Activated T-cell treated with anti-CD3 and anti-CD28 coated beads for 1 hour (primary cell): ENCODE measurements at regions not wholly inside any gene's neighbourhood (a gene's known extent, or its start where the extent isn't known, plus 50 kb on each side); places are given as distances from the start of the nearest gene placed in this dataset.
"Not testable (repeated sequence)": the region's sequence is repeated elsewhere in the genome, so short reads cannot be mapped to it uniquely, and the experiment has no call there.

Experiments
- DNase-seq: peaks from one replicate; pipeline ENCODE4 v3.0.0-alpha.2; 2020; ENCODE audit warnings: low read depth

DNA sequence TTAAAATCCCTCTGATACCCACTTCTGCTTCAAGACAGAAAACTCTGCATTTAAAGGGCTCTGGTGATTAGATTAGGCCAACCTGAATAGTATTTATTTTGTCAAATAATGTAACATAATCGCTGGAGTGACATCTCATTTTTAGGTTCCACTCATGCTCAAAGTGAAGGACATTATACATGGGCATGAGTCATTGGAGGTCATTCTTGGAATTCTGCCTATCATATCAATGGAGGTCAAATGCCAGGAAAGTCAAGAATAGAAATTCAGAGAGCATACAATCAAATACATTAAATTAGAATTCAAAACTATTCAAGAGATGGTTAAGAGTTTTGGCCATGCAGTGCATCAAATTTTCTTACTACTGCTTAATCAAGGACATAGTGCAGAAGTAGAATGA is 50.8 kb upstream of the PRSS1 start:
- no peak for DNase-seq

DNA sequence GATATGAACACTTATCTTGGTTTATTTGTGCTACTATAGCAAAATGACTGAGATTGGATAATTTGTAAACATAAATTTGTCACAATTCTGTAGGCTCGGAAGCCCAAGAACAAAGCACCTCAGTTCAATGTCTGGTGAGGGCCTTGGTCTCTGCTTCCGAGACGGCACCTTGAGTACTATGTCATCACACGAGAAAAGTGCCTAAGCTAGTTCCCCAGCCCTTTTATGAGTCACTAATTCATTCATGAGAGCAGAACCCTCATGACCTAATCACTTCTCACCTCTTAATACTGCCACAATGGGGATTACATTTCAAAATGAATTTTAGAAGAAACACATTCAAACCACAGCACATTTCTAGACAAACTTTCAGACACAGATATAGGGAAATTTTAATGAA is 52.0 kb upstream of the PRSS1 start:
- no peak for DNase-seq

DNA sequence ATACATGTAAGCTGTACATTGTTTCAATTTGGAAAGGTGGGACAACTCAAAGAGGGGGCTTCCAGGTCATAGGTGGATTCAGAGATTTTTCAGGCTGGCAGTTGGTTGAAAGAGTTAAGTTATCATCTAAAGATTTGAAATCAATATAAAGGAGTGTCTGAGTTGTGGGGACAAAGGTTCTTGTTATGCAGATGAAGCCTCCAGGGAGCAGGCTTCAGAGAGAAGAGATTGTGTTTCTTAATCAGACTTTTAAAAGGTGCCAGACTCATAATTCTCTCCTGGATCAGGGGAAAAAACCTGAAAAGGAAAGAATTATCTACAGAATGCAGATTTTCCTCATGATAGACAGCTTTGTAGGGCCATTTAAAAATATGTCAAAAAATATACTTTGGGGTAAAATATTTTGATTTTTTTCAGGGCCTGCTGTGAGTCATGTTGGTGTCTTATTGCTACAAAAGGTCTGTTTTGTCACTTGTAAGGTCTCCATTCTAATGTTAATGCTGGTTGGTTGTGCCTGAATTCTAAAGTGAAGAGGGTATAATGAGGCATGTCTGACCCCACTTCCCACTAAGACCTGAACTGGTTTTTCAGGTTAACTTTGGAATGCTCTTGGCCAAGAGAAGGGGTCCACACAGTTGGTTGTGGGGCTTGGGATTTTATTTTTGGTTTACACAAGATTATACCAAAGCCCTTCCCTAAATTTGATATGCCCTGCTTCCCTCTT is 52.7 kb upstream of the PRSS1 start:
- DNase-seq: no peak

GRCh38 chr7:142693911-142694310 is 55.4 kb upstream of the PRSS1 start:
- DNase-seq: no peak

DNA sequence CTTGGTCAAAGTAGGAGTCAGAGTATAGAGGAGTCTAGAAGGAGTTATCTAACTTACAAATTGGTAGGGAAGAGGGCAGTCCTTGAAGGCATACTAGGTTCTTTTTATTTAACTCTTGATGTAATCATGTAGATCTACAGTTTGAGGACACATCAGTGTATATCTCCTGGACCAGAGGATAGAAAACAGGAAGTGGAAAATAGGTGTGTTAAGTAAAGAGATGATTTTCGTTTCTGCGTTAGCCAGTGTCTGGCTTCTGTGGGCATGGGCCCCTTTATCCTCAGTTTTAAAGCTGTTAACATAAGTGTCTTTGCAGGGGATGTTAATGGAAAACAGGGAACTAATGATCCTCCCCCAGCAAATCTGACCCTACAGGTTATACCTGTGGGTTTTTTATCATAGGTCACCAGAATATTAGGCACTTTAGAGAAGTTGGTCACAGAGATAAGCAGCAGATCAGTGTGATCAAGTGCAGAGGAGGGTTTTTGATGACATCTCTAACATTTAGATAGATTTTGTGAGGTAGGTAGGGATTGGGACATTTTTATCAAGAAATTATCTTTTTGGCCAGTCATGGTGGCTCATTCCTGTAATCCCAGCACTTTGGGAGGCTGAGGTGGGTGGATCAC is 58.6 kb upstream of the PRSS1 start:
- no peak for DNase-seq

- DNase-seq: no peak
These were observed 59.7 kb upstream of the PRSS1 start for GRCh38 chr7:142689439-142690120.

- DNase-seq: no peak
These were observed 63.3 kb upstream of the PRSS1 start for GRCh38 chr7:142685877-142686508.

GRCh38 chr7:142681314-142682092 is 67.8 kb upstream of the PRSS1 start:
- DNase-seq: no peak

DNA sequence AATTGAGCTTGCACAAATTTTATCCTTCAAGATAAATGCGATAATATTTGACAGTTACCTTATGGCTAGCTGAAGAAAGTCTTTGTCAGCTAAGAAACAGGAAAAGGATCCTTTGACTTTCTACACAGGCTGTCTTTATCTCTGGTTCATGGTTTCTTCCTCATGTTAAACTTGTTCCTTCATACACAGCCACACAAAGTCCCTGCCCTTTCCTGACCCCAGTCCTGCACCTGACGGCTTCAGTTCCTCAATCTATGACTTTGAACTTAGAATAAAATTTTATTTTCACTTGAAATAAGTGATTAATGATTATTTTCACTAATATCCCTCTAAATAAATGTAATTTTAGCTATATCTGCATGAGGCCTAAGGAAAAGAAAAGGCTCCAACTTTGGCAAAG is 77.8 kb upstream of the PRSS1 start:
- no peak for DNase-seq

DNA sequence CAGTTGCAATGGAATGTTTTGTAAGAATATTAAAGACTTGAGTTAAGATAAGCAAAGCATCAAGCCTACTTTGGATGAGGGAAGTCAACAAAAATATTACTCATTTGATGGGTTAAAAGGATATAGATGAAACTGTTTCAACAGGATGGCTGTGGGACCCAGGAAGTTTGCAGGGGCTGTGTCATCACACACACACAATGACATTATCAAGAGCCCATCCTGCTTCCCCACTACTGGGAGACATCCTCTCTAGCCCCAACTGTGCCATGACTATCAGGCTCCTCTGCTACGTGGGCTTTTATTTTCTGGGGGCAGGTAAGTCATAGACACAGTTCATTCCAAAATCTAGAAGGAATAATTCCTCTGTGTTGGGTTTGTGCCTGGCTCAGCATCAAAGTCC is 78.8 kb upstream of the PRSS1 start:
- DNase-seq: no peak

DNA sequence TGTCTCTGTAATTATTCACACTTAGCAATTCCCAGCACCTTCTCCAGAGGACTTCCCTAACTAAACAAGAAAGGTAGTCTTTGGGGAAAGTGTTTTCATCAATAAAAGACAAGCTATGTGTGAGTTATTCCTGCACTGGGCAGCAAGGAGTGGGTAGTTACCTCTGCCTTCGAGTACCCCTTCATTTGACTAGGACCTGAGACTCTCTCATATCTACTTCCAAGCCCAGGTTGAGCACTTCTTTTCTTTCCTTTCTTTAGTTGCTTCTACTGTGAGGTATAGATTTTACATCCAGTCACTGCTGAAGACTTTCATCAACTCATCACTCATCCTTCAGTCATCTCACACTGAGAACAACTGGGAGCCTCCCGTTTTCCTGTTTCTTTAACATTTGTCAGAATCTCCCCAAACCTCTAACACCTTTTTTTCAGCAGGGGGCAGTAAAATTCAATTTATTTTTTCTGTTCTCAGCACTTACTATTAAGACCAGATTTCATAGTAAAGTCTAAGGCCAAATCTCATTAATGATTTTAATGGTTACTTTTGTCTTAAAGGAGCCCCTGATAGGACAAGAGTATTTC is 80.1 kb upstream of the PRSS1 start:
- DNase-seq: no peak

GRCh38 chr7:142668495-142668894 is 80.8 kb upstream of the PRSS1 start:
- DNase-seq: no peak

DNA sequence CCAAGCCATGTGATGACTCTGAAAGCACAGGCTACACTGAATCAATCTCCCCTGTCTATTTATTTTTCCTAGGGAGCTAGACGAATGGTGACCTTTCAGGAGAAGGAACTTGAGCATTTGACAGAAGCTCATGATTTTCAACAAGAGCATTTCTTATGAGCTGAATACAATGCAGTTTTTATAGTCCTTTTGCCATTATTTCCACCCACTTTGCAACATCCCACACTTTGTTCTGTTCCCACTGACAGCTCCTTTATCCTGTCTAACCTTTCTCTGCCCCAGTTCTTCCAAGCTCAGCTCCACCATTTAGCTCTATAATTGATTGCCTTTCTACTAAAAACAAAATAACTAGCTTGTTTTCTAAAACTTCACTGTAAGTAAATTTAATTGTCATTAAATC is 91.9 kb upstream of the PRSS1 start:
- DNase-seq: no peak

DNA sequence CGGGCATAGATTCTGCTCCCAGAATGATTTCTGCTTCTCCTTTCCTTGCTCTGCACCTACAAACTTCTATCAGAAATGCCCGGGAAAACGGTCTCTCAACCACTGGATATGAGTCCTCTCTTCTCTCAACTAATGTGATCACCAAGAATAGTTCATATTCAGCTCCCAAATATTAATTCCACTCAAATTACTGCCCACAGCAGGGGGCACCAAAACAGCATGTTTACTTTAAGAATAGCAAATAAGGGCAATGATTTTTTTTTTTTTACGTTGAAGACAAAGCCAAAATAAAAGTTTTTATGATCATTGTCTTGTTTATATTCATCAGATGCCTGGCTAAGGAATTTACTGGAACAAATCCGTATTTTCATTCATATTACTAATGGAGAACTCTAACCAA is 94.9 kb upstream of the PRSS1 start:
- DNase-seq: no peak

GRCh38 chr7:142647749-142648148 is 101.5 kb upstream of the PRSS1 start:
- DNase-seq: no peak

- DNase-seq: no peak
These were observed 102.7 kb upstream of the PRSS1 start for GRCh38 chr7:142646386-142647140.

DNA sequence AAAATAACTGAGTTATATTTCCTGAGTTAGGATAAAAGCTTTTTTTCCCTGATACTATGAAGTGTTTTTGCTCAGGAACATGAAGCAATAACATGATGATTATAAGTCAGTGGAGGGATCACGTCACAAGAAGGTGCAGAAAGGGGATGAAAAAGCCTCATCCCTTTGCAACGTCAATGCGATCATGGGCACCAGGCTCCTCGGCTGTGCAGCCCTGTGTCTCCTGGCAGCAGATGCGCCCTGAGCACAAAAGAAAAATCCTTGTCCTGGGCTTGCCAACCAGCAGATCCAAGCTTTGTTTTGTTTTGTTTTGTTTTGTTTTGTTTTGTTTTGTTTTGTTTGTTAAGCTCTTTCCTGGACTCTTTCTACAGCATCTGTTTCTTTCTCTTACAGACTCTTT is 103.5 kb upstream of the PRSS1 start:
- DNase-seq: no peak

DNA sequence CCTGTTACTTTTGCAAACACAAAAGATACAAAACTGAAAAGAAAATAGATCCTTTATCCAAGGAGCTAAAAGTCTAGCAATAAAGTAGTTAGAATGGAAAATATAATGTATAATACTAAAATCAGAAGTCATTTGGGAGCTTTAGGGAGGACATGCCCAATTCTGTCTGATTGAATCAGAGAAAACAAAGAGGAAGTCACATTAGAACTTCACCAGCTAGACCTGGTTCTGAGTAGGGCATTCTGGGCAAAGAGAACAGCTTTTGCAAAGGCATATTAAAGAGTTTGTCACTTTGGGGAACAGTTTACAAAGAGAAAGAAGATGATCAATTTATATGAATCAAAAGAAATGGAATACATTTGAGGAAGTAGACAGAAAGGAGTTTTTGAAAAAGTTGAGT is 107.0 kb upstream of the PRSS1 start:
- no peak for DNase-seq

GRCh38 chr7:142641252-142641651 is 108.0 kb upstream of the PRSS1 start:
- DNase-seq: not testable (repeated sequence)

DNA sequence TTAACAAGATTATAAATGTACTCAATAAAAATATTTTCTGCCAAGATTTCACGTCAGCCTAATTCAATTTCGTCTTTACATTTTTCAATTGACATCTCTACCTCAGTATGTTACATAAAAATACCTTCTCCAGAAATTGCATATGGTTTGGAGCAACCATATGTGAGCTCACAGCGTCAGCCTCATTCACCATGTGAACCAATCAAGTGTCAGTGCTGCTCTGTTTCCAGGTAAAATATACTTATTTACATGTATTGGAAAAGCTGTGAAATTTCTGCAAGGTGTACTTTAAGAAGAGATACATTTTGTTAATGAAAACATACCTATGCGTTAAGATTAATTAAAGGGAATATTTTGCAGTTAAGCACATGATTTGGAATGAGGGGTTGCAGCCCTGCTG is 110.7 kb upstream of the PRSS1 start:
- no peak for DNase-seq

GRCh38 chr7:142637240-142637639 is 112.0 kb upstream of the PRSS1 start:
- no peak for DNase-seq
